K562 (cell line): ENCODE measurements at regions not wholly inside any gene's neighbourhood (a gene's known extent, or its start where the extent isn't known, plus 50 kb on each side); places are given as distances from the start of the nearest gene placed in this dataset.

Experiments used
- ATAC-seq: fragments of 200-7000 bp; cut with Tn5 transposase; 3 replicates; pipeline ENCODE4 v1.9.1; 2020; ENCODE audit warnings: moderate library complexity
- BruUV-seq: library from RNA; stranded (reverse); fragments of 400-500 nt; replicated peaks from 2 replicates; lab custom pipeline; 2021; lab: Mats Ljungman, UMichigan
- CTCF ChIA-PET: fragments of 300-600 bp; formaldehyde crosslinking; extraction: SDS; loops from one replicate; lab custom pipeline; 2021; ENCODE audit warnings: low intra/inter-chr PET ratio; lab: Yijun Ruan, JAX
- POLR2A ChIA-PET: fragments of 300-600, 350-650 bp; sonication (Branson Sonifier 250); formaldehyde crosslinking; extraction: SDS; loops from one replicate; lab custom pipeline; 2021; ENCODE audit warnings: antibody characterized with exemption, inconsistent platforms; lab: Yijun Ruan, JAX
- DNase-seq, 4 experiments: peaks; one replicate each; pipeline versions ENCODE4 v3.0.0 to v3.0.0-alpha.2; 2011 to 2018; ENCODE audit warnings: low spot score in 3 of 4, mixed read lengths in 3 of 4; ENCODE audit errors: extremely low read depth in 1 of 4
- FAIRE-seq: peaks from 2 replicates; lab custom pipeline; 2011; peaks lifted over from hg19 to GRCh38; lab: Jason Lieb, UNC
- H2AFZ ChIP-seq: 2 replicates; pipeline ENCODE4 v1.6.0; 2011; ENCODE audit warnings: low read depth, low read length, control low read depth, inconsistent platforms
- H3K27ac ChIP-seq: fragments of 200-600 bp; 3 replicates; pipeline ENCODE4 v1.8.0; 2011; ENCODE audit warnings: low read depth, mild to moderate bottlenecking, control low read depth, inconsistent platforms, low read length, moderate library complexity, mixed read lengths; ENCODE audit errors: extremely low read depth
- H3K27me3 ChIP-seq, 2 experiments: fragments of 300-600 bp in 1 of 2; 2 replicates in 1 of 2; 3 replicates in 1 of 2; pipeline versions ENCODE4 v1.6.0 to v1.8.0; 2011; ENCODE audit warnings: inconsistent platforms in 2 of 2, low read length in 2 of 2, mild to moderate bottlenecking in 1 of 2, mixed read lengths in 1 of 2, moderate library complexity in 1 of 2; ENCODE audit not compliant: control insufficient read depth in 2 of 2, insufficient read depth in 2 of 2
- H3K36me3 ChIP-seq: fragments of 300-600 bp; 3 replicates; pipeline ENCODE4 v1.8.0; 2011; ENCODE audit warnings: mild to moderate bottlenecking, low read length, inconsistent platforms; ENCODE audit not compliant: control insufficient read depth, insufficient read depth
- H3K4me1 ChIP-seq, 2 experiments: fragments of 200-600 bp in 1 of 2; replicated peaks in 1 of 2; 2 replicates in 1 of 2; 3 replicates in 1 of 2; pipeline versions ENCODE4 v1.5.1 to v1.8.0; 2011; ENCODE audit warnings: inconsistent platforms in 2 of 2, low read length in 2 of 2, mild to moderate bottlenecking in 1 of 2, mixed read lengths in 1 of 2, moderate library complexity in 1 of 2; ENCODE audit not compliant: control insufficient read depth in 2 of 2, insufficient read depth in 2 of 2
- H3K4me2 ChIP-seq: 2 replicates; pipeline ENCODE4 v1.6.1; 2011; ENCODE audit warnings: low read length, control low read depth, inconsistent platforms, mixed read lengths; ENCODE audit not compliant: insufficient read depth
- H3K4me3 ChIP-seq: fragments of 200-600 bp; sonication (generic), shearing (Covaris generic); 2 replicates; pipeline ENCODE4 v1.5.1; 2016; ENCODE audit warnings: control low read depth, inconsistent platforms
- H3K79me2 ChIP-seq: fragments of 200-600 bp; 3 replicates; pipeline ENCODE4 v1.8.0; 2011; ENCODE audit warnings: low read length, inconsistent platforms; ENCODE audit not compliant: control insufficient read depth, insufficient read depth
- H3K9ac ChIP-seq, 2 experiments: 2 replicates each; pipeline versions ENCODE4 v1.6.0 to v1.6.1; 2011; ENCODE audit warnings: low read depth in 2 of 2, low read length in 2 of 2, control low read depth in 1 of 2, inconsistent platforms in 1 of 2, mild to moderate bottlenecking in 1 of 2, mixed read lengths in 1 of 2; ENCODE audit not compliant: insufficient read depth in 1 of 2
- H3K9me1 ChIP-seq: one replicate; pipeline ENCODE4 v1.6.0; 2011; ENCODE audit warnings: inconsistent platforms, mild to moderate bottlenecking, low read length, moderate library complexity; ENCODE audit not compliant: control insufficient read depth, insufficient read depth
- H3K9me3 ChIP-seq: replicated peaks from 2 replicates; pipeline ENCODE4 v1.5.1; 2011; ENCODE audit warnings: low read depth, low read length, inconsistent platforms; ENCODE audit not compliant: control insufficient read depth, insufficient read depth
- H4K20me1 ChIP-seq: replicated peaks from 2 replicates; pipeline ENCODE4 v1.6.1; 2011; ENCODE audit warnings: low read length, inconsistent platforms, mixed read lengths; ENCODE audit not compliant: control insufficient read depth, insufficient read depth
- ELF1 ChIP-seq: fragments of 200-800 bp; sonication (Bioruptor generic); IDR thresholded peaks from 2 replicates; pipeline ENCODE4 v1.6.1; 2016; ENCODE audit warnings: missing genetic modification characterization, missing compliant biosample characterization
- ETS1 ChIP-seq: conservative IDR thresholded peaks from 2 replicates; pipeline ENCODE4 v1.6.1; 2011; ENCODE audit warnings: low read depth, mild to moderate bottlenecking, low read length; ENCODE audit not compliant: control insufficient read depth
- GATAD2A ChIP-seq: fragments of 450-650 bp; IDR thresholded peaks from 2 replicates; pipeline ENCODE4 v1.6.1; 2017
- MCM3 ChIP-seq: fragments of 450-650 bp; IDR thresholded peaks from 2 replicates; pipeline ENCODE4 v1.6.1; 2016
- SIN3A ChIP-seq, 2 experiments: fragments of 150-350 bp in 1 of 2; IDR thresholded peaks; 2 replicates each; pipeline ENCODE4 v1.6.1; 2011 to 2016; ENCODE audit warnings: borderline replicate concordance in 2 of 2, low read depth in 2 of 2, low read length in 2 of 2, mild to moderate bottlenecking in 2 of 2, moderate library complexity in 2 of 2; ENCODE audit not compliant: control insufficient read depth in 1 of 2
- THRAP3 ChIP-seq: fragments of 450-650 bp; IDR thresholded peaks from 2 replicates; pipeline ENCODE4 v1.6.1; 2016; ENCODE audit warnings: mild to moderate bottlenecking, inconsistent platforms, borderline replicate concordance
- WGBS: fragments of 100-300 bp; shearing (Covaris generic); methylation state at CpG from one replicate; pipeline ENCODE4 v1.1.6; 2016; ENCODE audit warnings: low coverage, mixed read lengths; ENCODE audit not compliant: insufficient coverage; ENCODE audit errors: missing lambda C conversion rate; 5-methylcytosine and 5-hydroxymethylcytosine counted together
- in situ Hi-C: fragments of 300-500 bp; cut with MboI; formaldehyde crosslinking; loops from 4 replicates; pipeline ENCODE4 v1.15.0; 2018; ENCODE audit warnings: inconsistent platforms, mixed read lengths
- intact Hi-C: fragments of 100-400 bp; cut with micrococcal nuclease; formaldehyde crosslinking; loops from 2 replicates; pipeline ENCODE4 v1.14.2; 2022

GRCh38 chr16:75861311-75862097, 135.2 kb upstream of the CPHXL start:
- intact Hi-C loops: no loop called here
- Histone ChIP-seq H3K79me2 (no peaks in the 10 kb centered on the region), H3K4me1 (no peaks in the 10 kb centered on the region), H2AFZ (no peak overlapping the region), H3K9me3 (no peaks in the 10 kb centered on the region), H3K36me3 (no peaks in the 10 kb centered on the region), H4K20me1 (no peaks in the 10 kb centered on the region), H3K4me2 (no peak overlapping the region), H3K27me3 (peaks cover 0 to 5% of the 10 kb centered on the region in 2 experiments; a peak in 1 of 5 replicates), H3K9ac (no peak overlapping the region), H3K4me3 (no peak overlapping the region), H3K9me1 (no peaks in the 10 kb centered on the region), H3K27ac (no peak overlapping the region)
- TF ChIP-seq MCM3 (no peak), SIN3A (IDR thresholded peaks at IDR 0.05; ENCODE audit: borderline replicate concordance in 2 of 2, control insufficient read depth in 1 of 2, low read depth in 2 of 2, low read length in 2 of 2) (no peak), THRAP3 (no peak), GATAD2A (no peak), ETS1 (no peak), ELF1 (no peak)
- in situ Hi-C loops: no loop called here
- FAIRE-seq (no peak), ATAC-seq (no peak), DNase-seq (no peak)
- CTCF ChIA-PET: no interaction called here
- no TSS peak for BruUV-seq
- POLR2A ChIA-PET: interaction anchor here (1.0 kb wide), 1 partner anchor 15 kb away, joined by 3 read pairs; no protein-coding TSS in a partner anchor
- under 1% methylated on average over 10 of the region's 10 CpGs for WGBS
